GM12878 (cell line): ENCODE measurements at regions not wholly inside any gene's neighbourhood (a gene's known extent, or its start where the extent isn't known, plus 50 kb on each side); places are given as distances from the start of the nearest gene placed in this dataset.

Source experiments
- EZH2 ChIP-seq: IDR thresholded peaks from 2 replicates; pipeline ENCODE4 v1.6.1; 2012; ENCODE audit warnings: low read depth, mild to moderate bottlenecking, control low read depth, inconsistent platforms, low read length, borderline replicate concordance; ENCODE audit not compliant: control insufficient read depth
- MXI1 ChIP-seq: fragments of 150-350 bp; IDR thresholded peaks from 2 replicates; pipeline ENCODE4 v1.6.1; 2011; ENCODE audit warnings: low read depth, mild to moderate bottlenecking, inconsistent platforms, low read length, improper control_type of control experiment
- MYC ChIP-seq: IDR thresholded peaks from 2 replicates; pipeline ENCODE4 v1.6.1; 2011; ENCODE audit warnings: mild to moderate bottlenecking, low read length, moderate library complexity, inconsistent platforms; ENCODE audit not compliant: insufficient read depth, insufficient replicate concordance, insufficient read length, severe bottlenecking
- NR2C2 ChIP-seq: IDR thresholded peaks from 2 replicates; pipeline ENCODE4 v1.6.1; 2011; ENCODE audit warnings: borderline replicate concordance, low read depth; ENCODE audit not compliant: control insufficient read depth, insufficient read length
- ZBED1 ChIP-seq: IDR thresholded peaks from 2 replicates; pipeline ENCODE4 v1.6.1; 2016; ENCODE audit warnings: borderline replicate concordance

- TF ChIP-seq NR2C2, result no peak
- no peak for TF ChIP-seq ZBED1
- TF ChIP-seq EZH2, result no peak
- no peak for TF ChIP-seq MYC
- TF ChIP-seq MXI1, result no peak
Measured at GRCh38 chr11:112626731-112627130, 334.5 kb upstream of the NCAM1 start.
